Esophagus (tissue), 2 donors: ENCODE measurements at regions not wholly inside any gene's neighbourhood (a gene's known extent, or its start where the extent isn't known, plus 50 kb on each side); places are given as distances from the start of the nearest gene placed in this dataset.
"Not testable (repeated sequence)": the region's sequence is repeated elsewhere in the genome, so short reads cannot be mapped to it uniquely, and the experiment has no call there.

Experiments
- H3K27ac ChIP-seq, 2 donors: one replicate each; pipeline ENCODE4 v1.5.1; 2013; ENCODE audit warnings: low read depth in 2 of 2, mild to moderate bottlenecking in 2 of 2, inconsistent platforms in 1 of 2, low read length in 1 of 2, moderate library complexity in 1 of 2
- H3K27me3 ChIP-seq, 2 donors: one replicate each; pipeline ENCODE4 v1.6.1; 2013; ENCODE audit warnings: low read length in 2 of 2, control low read depth in 1 of 2, mild to moderate bottlenecking in 1 of 2; ENCODE audit not compliant: insufficient read depth in 2 of 2, control insufficient read depth in 1 of 2
- H3K36me3 ChIP-seq, 2 donors: one replicate each; pipeline ENCODE4 v1.6.1; 2013; ENCODE audit warnings: low read length in 1 of 2; ENCODE audit not compliant: control insufficient read depth in 2 of 2, insufficient read depth in 2 of 2
- H3K4me1 ChIP-seq, 2 donors: one replicate each; pipeline ENCODE4 v1.6.1; 2013; ENCODE audit warnings: low read length in 1 of 2; ENCODE audit not compliant: control insufficient read depth in 2 of 2, insufficient read depth in 2 of 2
- H3K4me3 ChIP-seq, 2 donors: one replicate each; pipeline ENCODE4 v1.5.1; 2013; ENCODE audit warnings: low read length in 2 of 2, mild to moderate bottlenecking in 2 of 2, low read depth in 1 of 2, moderate library complexity in 1 of 2
- H3K9me3 ChIP-seq, 2 donors: one replicate each; pipeline ENCODE4 v1.6.1; 2013; ENCODE audit warnings: mild to moderate bottlenecking in 2 of 2, low read depth in 1 of 2, low read length in 1 of 2, moderate library complexity in 1 of 2; ENCODE audit not compliant: control insufficient read depth in 2 of 2, insufficient read depth in 1 of 2
- WGBS, 2 donors: extraction: QIAGEN DNeasy Blood & Tissue Kit; methylation state at CpG; one replicate each; pipeline ENCODE4 v1.1.7; 2013; 5-methylcytosine and 5-hydroxymethylcytosine counted together
- donor health status: healthy with polysubstance abuse.
- donor health status: Bipolar disorder and iron deficiency.

DNA sequence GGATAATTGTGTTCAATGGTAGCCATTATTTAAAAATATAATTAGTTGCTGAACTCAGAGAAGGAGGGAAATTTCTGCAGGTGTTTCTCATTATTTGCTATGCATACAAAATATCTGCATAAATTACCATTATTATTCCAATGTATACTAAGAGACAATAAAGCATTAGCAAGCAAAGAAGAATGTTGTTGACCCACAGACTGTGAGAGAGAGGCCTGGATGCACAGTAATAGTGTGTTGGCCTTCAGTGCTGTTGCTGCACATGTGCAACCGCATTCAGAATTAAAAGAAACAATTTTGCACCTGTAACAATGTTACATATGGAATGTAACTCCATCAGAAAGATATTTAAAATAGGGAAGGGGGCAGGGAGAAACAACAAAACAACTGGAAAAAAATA, 155.6 kb upstream of the KCNH8 start:
- Histone ChIP-seq H3K4me1 (no peaks in the 10 kb centered on the region), H3K27me3 (peaks cover 0 to 3% of the 10 kb centered on the region in 2 donors), H3K36me3 (no peaks in the 10 kb centered on the region), H3K4me3 (no peak overlapping the region), H3K27ac (no peak overlapping the region), H3K9me3 (no peaks in the 10 kb centered on the region)
- 90 to 92% methylated on average over 1 of the region's 1 CpG for WGBS, 2 donors

DNA sequence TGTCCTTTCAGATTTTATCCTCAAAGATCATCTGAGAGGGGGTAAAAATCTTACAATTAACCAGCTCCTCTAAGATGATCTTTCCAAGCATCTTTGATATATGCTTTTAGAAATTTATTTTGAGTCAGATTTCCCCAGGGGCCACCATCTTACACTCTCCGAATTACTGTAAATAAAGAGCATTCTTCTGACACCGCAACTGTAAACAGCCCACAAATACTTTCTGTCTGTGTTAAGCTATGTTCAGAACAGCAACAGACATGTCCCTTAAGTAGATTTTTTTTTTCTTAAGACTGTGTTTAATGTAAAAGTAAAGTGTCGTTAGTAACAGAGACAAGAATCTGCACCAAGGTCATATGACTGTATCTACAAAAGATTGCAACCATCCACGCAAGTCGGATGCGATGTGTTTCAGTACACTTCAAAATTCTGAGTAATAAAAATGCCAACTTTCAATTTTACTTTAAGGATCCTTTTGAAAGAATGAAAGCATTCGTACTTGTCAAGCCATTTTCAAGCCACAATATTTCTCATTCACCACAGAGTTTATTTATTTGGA, 159.0 kb upstream of the KCNH8 start:
- Histone ChIP-seq H3K36me3 (no peaks in the 10 kb centered on the region), H3K4me1 (no peaks in the 10 kb centered on the region), H3K4me3 (no peak overlapping the region), H3K27ac (no peak overlapping the region), H3K9me3 (no peaks in the 10 kb centered on the region), H3K27me3 (peaks cover 0 to 3% of the 10 kb centered on the region in 2 donors)
- WGBS, 2 donors = 43 to 48% methylated on average over 7 of the region's 7 CpGs

DNA sequence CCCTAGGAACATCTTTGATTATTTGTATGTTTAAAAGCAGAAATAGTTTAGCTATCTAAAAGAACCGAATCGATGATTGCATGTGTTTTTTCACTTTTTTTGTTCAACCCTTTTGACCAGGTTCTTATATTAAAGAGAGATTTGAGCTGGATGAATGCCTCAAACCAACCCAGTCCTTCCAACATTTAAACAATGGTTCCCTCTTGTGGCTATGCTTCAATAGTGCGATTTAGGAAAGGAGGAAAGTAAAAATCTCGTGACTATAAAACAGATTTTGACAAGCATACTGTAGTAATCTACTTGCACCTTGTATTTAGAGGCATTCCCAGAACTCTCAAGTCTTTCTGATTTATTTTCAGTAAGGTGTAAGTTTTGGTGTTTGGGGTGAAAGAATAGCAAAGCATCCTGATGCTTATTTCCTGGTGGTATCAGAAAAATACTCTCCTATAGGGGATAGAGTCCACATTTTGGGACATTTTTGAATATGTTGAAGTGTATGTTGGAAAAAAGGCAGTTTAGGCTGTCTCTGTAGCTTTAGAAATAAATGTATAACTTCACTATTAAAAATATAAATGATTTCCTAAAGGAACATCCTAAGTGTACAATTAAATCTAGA, 159.6 kb upstream of the KCNH8 start:
- H3K27me3 ChIP-seq = peaks cover 0 to 3% of the 10 kb centered on the region in 2 donors
- H3K36me3 ChIP-seq = no peaks in the 10 kb centered on the region
- H3K9me3 ChIP-seq = no peaks in the 10 kb centered on the region
- whole genome bisulfite sequencing, 2 donors = 1 to 5% methylated on average over 4 of the region's 4 CpGs
- H3K4me1 ChIP-seq = no peaks in the 10 kb centered on the region
- H3K4me3 ChIP-seq = no peak overlapping the region
- H3K27ac ChIP-seq = no peak overlapping the region

DNA sequence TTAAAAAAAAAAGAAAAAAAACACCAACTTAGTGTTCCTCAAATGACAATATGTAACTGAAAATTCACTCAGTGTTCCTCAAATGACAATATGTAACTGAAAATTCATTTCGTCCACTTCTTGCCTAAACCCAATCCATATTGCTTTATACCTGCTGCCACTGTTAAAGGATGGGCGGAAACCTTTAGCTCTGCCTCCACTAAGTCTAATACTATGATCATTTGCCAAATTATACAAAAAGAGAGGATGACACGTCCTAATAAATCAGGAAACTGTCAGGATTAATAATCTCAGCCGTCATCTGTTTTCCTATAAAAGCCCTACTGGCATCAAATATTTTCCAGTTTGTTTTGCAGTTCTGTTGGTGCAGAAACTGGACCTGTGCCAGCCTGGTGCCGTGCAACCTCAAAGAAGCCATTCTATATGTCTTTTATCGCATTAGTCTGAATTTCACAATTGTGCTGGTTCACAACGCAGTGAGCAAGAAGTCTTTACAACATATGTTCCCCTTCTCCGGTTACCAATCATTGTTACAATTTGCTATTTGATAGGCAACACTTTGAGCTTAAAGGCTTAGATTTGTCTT, 160.4 kb upstream of the KCNH8 start:
- H3K4me3 ChIP-seq = no peak overlapping the region
- H3K9me3 ChIP-seq = no peaks in the 10 kb centered on the region
- no peak overlapping the region for H3K27ac ChIP-seq
- H3K27me3 ChIP-seq = peaks cover 0 to 3% of the 10 kb centered on the region in 2 donors
- WGBS, 2 donors = 25 to 39% methylated on average over 8 of the region's 8 CpGs
- H3K36me3 ChIP-seq = no peaks in the 10 kb centered on the region
- no peaks in the 10 kb centered on the region for H3K4me1 ChIP-seq

DNA sequence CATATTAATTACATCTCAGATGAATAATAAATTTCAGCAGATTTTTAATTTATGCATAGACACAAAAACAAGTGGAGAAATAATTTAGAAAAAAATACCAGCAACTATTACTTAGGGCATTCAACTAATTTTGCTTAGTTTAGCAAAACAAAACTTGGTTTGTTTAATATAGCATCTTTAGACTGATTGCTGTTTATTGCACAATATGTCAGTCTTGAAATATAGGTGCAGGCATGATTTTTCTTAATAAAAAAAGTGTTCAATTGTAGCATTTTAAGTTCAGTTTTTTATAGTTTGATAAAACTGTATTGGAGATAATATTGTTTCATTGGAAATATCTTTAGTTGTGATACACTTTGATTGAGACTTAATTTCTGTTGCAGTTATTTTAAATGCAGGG, 161.2 kb upstream of the KCNH8 start:
- H3K4me1 ChIP-seq = no peaks in the 10 kb centered on the region
- no peak overlapping the region for H3K27ac ChIP-seq
- no peaks in the 10 kb centered on the region for H3K9me3 ChIP-seq

DNA sequence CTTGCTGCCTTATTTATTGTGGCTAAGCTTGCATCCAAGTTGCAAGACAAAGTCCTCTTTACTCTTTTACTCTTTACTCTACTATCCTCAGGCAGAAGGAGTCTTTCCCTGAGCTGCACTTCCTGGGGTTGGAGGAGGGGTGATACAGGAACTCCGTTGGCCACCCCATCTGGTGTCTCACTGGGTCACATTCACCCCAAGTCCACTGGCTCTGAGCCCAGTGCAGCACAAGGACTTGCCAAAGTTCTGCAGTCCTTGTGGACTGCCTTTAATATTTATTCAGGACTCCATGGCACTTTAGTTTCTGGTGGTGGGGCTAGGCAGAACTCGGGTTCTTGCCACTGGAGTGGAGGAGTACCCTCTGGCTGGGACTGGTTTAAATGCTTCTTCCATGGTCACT, 165.4 kb upstream of the KCNH8 start:
- 38 to 47% methylated on average over 2 of the region's 2 CpGs for WGBS, 2 donors
- no peak overlapping the region for H3K27ac ChIP-seq
- H3K9me3 ChIP-seq = no peaks in the 10 kb centered on the region
- H3K27me3 ChIP-seq = no peaks in the 10 kb centered on the region
- no peaks in the 10 kb centered on the region for H3K36me3 ChIP-seq
- no peaks in the 10 kb centered on the region for H3K4me1 ChIP-seq
- H3K4me3 ChIP-seq = no peak overlapping the region

More for the DNA sequence above, 161.2 kb upstream of the KCNH8 start:
- no peak overlapping the region for H3K4me3 ChIP-seq
- peaks cover 0 to 3% of the 10 kb centered on the region in 2 donors for H3K27me3 ChIP-seq
- H3K36me3 ChIP-seq = no peaks in the 10 kb centered on the region

DNA sequence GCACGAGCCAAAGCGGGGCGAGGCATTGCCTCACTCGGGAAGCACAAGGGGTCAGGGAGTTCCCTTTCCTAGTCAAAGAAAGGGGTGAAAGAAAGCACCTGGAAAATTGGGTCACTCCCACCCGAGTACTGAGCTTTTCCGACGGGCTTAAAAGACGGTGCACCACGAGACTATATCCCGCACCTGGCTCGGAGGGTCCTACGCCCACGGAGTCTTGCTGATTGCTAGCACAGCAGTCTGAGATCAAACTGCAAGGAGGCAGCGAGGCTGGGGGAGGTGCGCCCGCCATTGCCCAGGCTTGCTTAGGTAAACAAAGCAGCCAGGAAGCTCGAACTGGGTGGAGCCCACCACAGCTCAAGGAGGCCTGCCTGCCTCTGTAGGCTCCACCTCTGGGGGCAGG, 172.2 kb upstream of the KCNH8 start:
- not testable (repeated sequence) for H3K4me3 ChIP-seq, H3K36me3 ChIP-seq, H3K27me3 ChIP-seq, H3K9me3 ChIP-seq, H3K4me1 ChIP-seq, H3K27ac ChIP-seq
- 75 to 80% methylated on average over 16 to 17 of the region's 17 CpGs for WGBS, 2 donors

DNA sequence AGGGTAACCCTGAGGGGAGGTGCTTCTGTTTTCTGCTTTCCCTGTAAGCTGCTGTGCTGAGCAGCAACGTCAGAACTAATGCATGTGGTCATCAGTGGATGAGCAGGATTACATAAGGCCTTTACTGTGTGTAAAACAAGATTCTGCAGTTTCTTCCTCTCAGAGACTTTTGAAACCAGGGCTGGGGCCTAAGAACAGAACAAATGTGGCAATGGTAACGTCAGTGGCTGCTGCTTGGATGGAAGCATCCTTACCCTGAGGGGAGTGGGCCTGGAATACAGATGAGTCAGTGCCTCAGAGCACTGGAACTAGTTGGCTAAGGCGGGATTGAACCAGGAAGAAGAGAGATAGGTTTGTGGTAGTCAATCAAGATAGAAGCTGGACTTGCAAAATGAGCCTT, 180.2 kb upstream of the KCNH8 start:
- H3K9me3 ChIP-seq = no peaks in the 10 kb centered on the region
- WGBS, 2 donors = 54% methylated on average over 3 of the region's 3 CpGs
- H3K27me3 ChIP-seq = no peaks in the 10 kb centered on the region
- H3K36me3 ChIP-seq = no peaks in the 10 kb centered on the region
- H3K27ac ChIP-seq = no peak overlapping the region
- H3K4me3 ChIP-seq = no peak overlapping the region
- H3K4me1 ChIP-seq = no peaks in the 10 kb centered on the region

DNA sequence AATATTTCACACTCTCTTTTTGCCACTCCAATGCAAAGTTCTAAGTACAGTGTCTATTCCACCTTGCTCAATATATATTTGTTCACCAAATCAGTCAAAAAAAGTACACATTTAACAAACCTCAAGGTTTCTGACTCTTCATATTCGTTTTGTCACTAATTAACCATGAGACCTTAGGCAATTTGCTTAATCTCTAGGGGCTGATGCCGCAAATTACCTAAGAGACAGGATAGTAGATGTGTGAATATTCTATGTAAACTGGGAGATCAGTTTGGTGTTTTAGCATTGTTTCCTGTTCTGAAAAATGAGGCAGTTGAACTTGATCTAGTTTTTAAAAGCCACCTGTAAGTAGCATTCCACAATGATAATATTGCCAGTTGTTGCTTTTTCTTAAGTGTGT, 182.5 kb upstream of the KCNH8 start:
- H3K27ac ChIP-seq = no peak overlapping the region
- no peaks in the 10 kb centered on the region for H3K27me3 ChIP-seq
- no peak overlapping the region for H3K4me3 ChIP-seq
- H3K9me3 ChIP-seq = no peaks in the 10 kb centered on the region
- no peaks in the 10 kb centered on the region for H3K4me1 ChIP-seq
- H3K36me3 ChIP-seq = no peaks in the 10 kb centered on the region
- WGBS, 2 donors = 69 to 75% methylated on average over 2 of the region's 2 CpGs

DNA sequence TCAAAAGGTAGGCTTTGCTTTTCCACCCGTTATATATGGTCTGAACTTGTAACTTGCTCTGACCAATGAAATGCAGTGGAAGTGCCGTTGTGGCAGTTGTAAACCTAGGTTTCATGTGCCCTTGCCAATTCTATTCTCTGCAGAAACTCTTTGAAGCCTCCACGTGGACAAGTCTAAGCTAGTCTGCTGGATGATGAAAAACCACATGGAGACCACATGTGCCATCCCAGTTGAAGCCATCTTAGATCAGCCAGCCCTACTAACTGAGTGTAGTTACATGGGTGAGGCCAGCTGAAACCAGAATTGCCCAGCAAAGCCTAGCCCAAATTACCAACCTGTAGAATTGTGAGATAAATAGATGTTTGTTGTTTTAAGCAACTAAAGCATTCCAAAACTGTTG, 183.7 kb upstream of the KCNH8 start:
- Histone ChIP-seq H3K4me1 (no peaks in the 10 kb centered on the region), H3K4me3 (no peak overlapping the region), H3K9me3 (no peaks in the 10 kb centered on the region), H3K36me3 (no peaks in the 10 kb centered on the region), H3K27ac (no peak overlapping the region), H3K27me3 (no peaks in the 10 kb centered on the region)
- WGBS, 2 donors = 47 to 60% methylated on average over 3 of the region's 3 CpGs
